Adrenal gland (tissue), 5 donors: ENCODE measurements at regions not wholly inside any gene's neighbourhood (a gene's known extent, or its start where the extent isn't known, plus 50 kb on each side); places are given as distances from the start of the nearest gene placed in this dataset.

ENCODE experiments used
- CTCF ChIP-seq, 6 experiments: fragments of 450-650 bp in 4 of 6; fragments of 200-600 bp in 2 of 6; sonication (generic) in 1 of 6; IDR thresholded peaks; 1 replicate in 5 of 6; 2 replicates in 1 of 6; pipeline versions ENCODE4 v1.5.1 to v1.8.0; 2016 to 2021; ENCODE audit warnings: antibody characterized with exemption in 6 of 6, mild to moderate bottlenecking in 2 of 6, moderate library complexity in 1 of 6
- POLR2A ChIP-seq, 2 donors: fragments of 450-650 bp; IDR thresholded peaks; one replicate each; pipeline ENCODE4 v1.6.1; 2017; ENCODE audit warnings: antibody characterized with exemption in 2 of 2, mild to moderate bottlenecking in 2 of 2, moderate library complexity in 1 of 2
- donor health status: DM: no; HTN: no; CAD: no.

- TF ChIP-seq CTCF (IDR thresholded peaks at IDR 0.05) (no peak), POLR2A (IDR thresholded peaks at IDR 0.05) (no peak)
These were observed 121.1 kb upstream of the SMIM23 start for GRCh38 chr5:171664489-171664888.
